WTC11 (cell line): ENCODE measurements at regions not wholly inside any gene's neighbourhood (a gene's known extent, or its start where the extent isn't known, plus 50 kb on each side); places are given as distances from the start of the nearest gene placed in this dataset.

Source experiments
- ATAC-seq: fragments of 200-7000 bp; cut with Tn5 transposase; 2 replicates; pipeline ENCODE4 v1.10.0; 2021; ENCODE audit warnings: mild to moderate bottlenecking, moderate library complexity
- CTCF ChIA-PET: fragments of 300-600 bp; sonication (Branson Sonifier 250); formaldehyde crosslinking; loops from one replicate; lab custom pipeline; 2021; ENCODE audit warnings: antibody characterized with exemption; lab: Charles Lee
- POLR2A ChIA-PET: fragments of 350-600 bp; sonication (Branson Sonifier 250); formaldehyde crosslinking; loops from one replicate; lab custom pipeline; 2021; ENCODE audit warnings: antibody characterized with exemption; lab: Charles Lee
- DNase-seq: peaks from one replicate; pipeline ENCODE4 v3.0.0; 2021; ENCODE audit warnings: low spot score
- H3K27ac Mint-ChIP-seq: 2 replicates; pipeline ENCODE4 v1.8.0; 2021; ENCODE audit warnings: mixed read lengths
- H3K27me3 Mint-ChIP-seq: 2 replicates; pipeline ENCODE4 v1.8.0; 2021; ENCODE audit warnings: low read depth, mild to moderate bottlenecking, moderate library complexity, mixed read lengths
- H3K36me3 Mint-ChIP-seq: 2 replicates; pipeline ENCODE4 v1.8.0; 2021; ENCODE audit warnings: mixed read lengths
- H3K4me1 Mint-ChIP-seq: 2 replicates; pipeline ENCODE4 v1.8.0; 2022; ENCODE audit warnings: mixed read lengths
- H3K4me3 Mint-ChIP-seq: 2 replicates; pipeline ENCODE4 v1.8.0; 2021; ENCODE audit warnings: mild to moderate bottlenecking, moderate library complexity, mixed read lengths
- H3K9me3 Mint-ChIP-seq: 2 replicates; pipeline ENCODE4 v1.8.0; 2021; ENCODE audit warnings: mixed read lengths
- AR ChIP-seq: fragments of 250-450 bp; sonication (Bioruptor Pico); IDR thresholded peaks from 2 replicates; pipeline ENCODE4 v1.9.0; 2021; ENCODE audit warnings: mild to moderate bottlenecking
- CDX4 ChIP-seq: fragments of 250-450 bp; sonication (Bioruptor Pico); IDR thresholded peaks from 2 replicates; pipeline ENCODE4 v1.9.0; 2021; ENCODE audit warnings: moderate library complexity, mild to moderate bottlenecking, inconsistent platforms, borderline replicate concordance
- CREM ChIP-seq: sonication (generic); formaldehyde crosslinking; IDR thresholded peaks from 2 replicates; pipeline ENCODE4 v1.8.1; 2022; ENCODE audit warnings: mild to moderate bottlenecking, missing genetic modification reagents, moderate library complexity
- CTCF ChIP-seq: fragments of 200-600 bp; IDR thresholded peaks from 2 replicates; pipeline ENCODE4 v1.8.0; 2022; ENCODE audit warnings: antibody characterized with exemption
- E2F5 ChIP-seq: sonication (generic); formaldehyde crosslinking; IDR thresholded peaks from 2 replicates; pipeline ENCODE4 v1.8.1; 2022; ENCODE audit warnings: mild to moderate bottlenecking, moderate library complexity, missing genetic modification reagents
- IRF1 ChIP-seq: sonication (generic); formaldehyde crosslinking; IDR thresholded peaks from 2 replicates; pipeline ENCODE4 v1.8.0; 2023; ENCODE audit warnings: missing genetic modification reagents
- KAT7 ChIP-seq: sonication (generic); formaldehyde crosslinking; IDR thresholded peaks from 2 replicates; pipeline ENCODE4 v1.8.1; 2023; ENCODE audit warnings: missing genetic modification reagents, mild to moderate bottlenecking, borderline replicate concordance
- MXD4 ChIP-seq: fragments of 250-450 bp; sonication (Bioruptor Pico); IDR thresholded peaks from 2 replicates; pipeline ENCODE4 v1.8.0; 2021; ENCODE audit warnings: mild to moderate bottlenecking, moderate library complexity, borderline replicate concordance
- NFYB ChIP-seq: sonication (generic); formaldehyde crosslinking; conservative IDR thresholded peaks from 2 replicates; pipeline ENCODE4 v1.8.0; 2022; ENCODE audit warnings: low read depth, missing genetic modification reagents
- SP1 ChIP-seq: sonication (generic); formaldehyde crosslinking; conservative IDR thresholded peaks from 2 replicates; pipeline ENCODE4 v1.8.1; 2022; ENCODE audit warnings: missing genetic modification reagents
- TCF7 ChIP-seq: sonication (generic); formaldehyde crosslinking; IDR thresholded peaks from 2 replicates; pipeline ENCODE4 v1.8.0; 2022; ENCODE audit warnings: mild to moderate bottlenecking, low read depth, missing genetic modification reagents, moderate library complexity
- TEAD1 ChIP-seq: sonication (generic); formaldehyde crosslinking; IDR thresholded peaks from 2 replicates; pipeline ENCODE4 v1.8.0; 2022; ENCODE audit warnings: mild to moderate bottlenecking, missing genetic modification reagents
- USF1 ChIP-seq: sonication (generic); formaldehyde crosslinking; IDR thresholded peaks from 2 replicates; pipeline ENCODE4 v1.8.0; 2022; ENCODE audit warnings: mild to moderate bottlenecking, missing genetic modification reagents
- ZNF232 ChIP-seq: sonication (generic); formaldehyde crosslinking; IDR thresholded peaks from 2 replicates; pipeline ENCODE4 v1.8.0; 2022; ENCODE audit warnings: mild to moderate bottlenecking, missing genetic modification reagents
- ZNF532 ChIP-seq: fragments of 250-450 bp; sonication (Bioruptor Pico); IDR thresholded peaks from 2 replicates; pipeline ENCODE4 v1.9.0; 2021; ENCODE audit warnings: mild to moderate bottlenecking, borderline replicate concordance

GRCh38 chr2:19632403-19632991, 269.3 kb downstream of the TTC32 start (continued):
- TF ChIP-seq ZNF532 (CRISPR knock-in tag) (no peak), SP1 (CRISPR knock-in tag) (no peak)

- TF ChIP-seq NFYB (CRISPR knock-in tag) (no peak), E2F5 (CRISPR knock-in tag) (no peak), KAT7 (CRISPR knock-in tag) (no peak), ZNF232 (CRISPR knock-in tag) (no peak), AR (CRISPR knock-in tag) (no peak), MXD4 (no peak), TEAD1 (CRISPR knock-in tag) (no peak), CREM (no peak), IRF1 (no peak), USF1 (CRISPR knock-in tag) (no peak), TCF7 (CRISPR knock-in tag) (no peak), CDX4 (CRISPR knock-in tag) (no peak), CTCF (no peak)
- DNase-seq (no peak), ATAC-seq (no peak)
- no peaks in the 10 kb centered on the region for H3K36me3 Mint-ChIP-seq
- peaks cover 12% of the 10 kb centered on the region for H3K9me3 Mint-ChIP-seq
- H3K4me1 Mint-ChIP-seq, result no peaks in the 10 kb centered on the region
- H3K27ac Mint-ChIP-seq, result no peak overlapping the region
- ChIA-PET CTCF (no interaction called here), POLR2A (no interaction called here)
- H3K4me3 Mint-ChIP-seq, result no peak overlapping the region
- H3K27me3 Mint-ChIP-seq, result no peaks in the 10 kb centered on the region
Observed at GRCh38 chr2:19631871-19632270, 269.9 kb downstream of the TTC32 start.
